Spleen (tissue), 11 donors: ENCODE measurements at regions not wholly inside any gene's neighbourhood (a gene's known extent, or its start where the extent isn't known, plus 50 kb on each side); places are given as distances from the start of the nearest gene placed in this dataset.

Experiments
- DNase-seq: peaks from one replicate; pipeline ENCODE4 v3.0.0-alpha.2; 2020
- H3K27ac ChIP-seq, 8 donors: fragments of 200-600 bp; sonication (generic) in 7 of 8; 1 replicate in 4 of 8; 2 replicates in 4 of 8; pipeline versions ENCODE4 v1.5.0 to v1.8.0; 2016 to 2021; ENCODE audit warnings: inconsistent platforms in 4 of 8, mild to moderate bottlenecking in 4 of 8, moderate library complexity in 1 of 8
- H3K27me3 ChIP-seq, 7 donors: fragments of 200-600 bp; sonication (generic) in 6 of 7; replicated peaks in 1 of 7; 1 replicate in 4 of 7; 2 replicates in 3 of 7; pipeline versions ENCODE4 v1.5.0 to v1.8.0; 2016 to 2021; ENCODE audit warnings: inconsistent platforms in 3 of 7, mild to moderate bottlenecking in 1 of 7
- H3K36me3 ChIP-seq, 6 donors: fragments of 200-600 bp; sonication (generic) in 5 of 6; 1 replicate in 4 of 6; 2 replicates in 2 of 6; pipeline versions ENCODE4 v1.5.0 to v1.8.0; 2016 to 2021; ENCODE audit warnings: inconsistent platforms in 2 of 6
- H3K4me1 ChIP-seq, 6 donors: fragments of 200-600 bp; sonication (generic) in 5 of 6; 1 replicate in 3 of 6; 2 replicates in 3 of 6; pipeline versions ENCODE4 v1.5.0 to v1.8.0; 2016 to 2021; ENCODE audit warnings: inconsistent platforms in 3 of 6
- H3K4me3 ChIP-seq, 8 donors: fragments of 200-600 bp; sonication (generic) in 7 of 8; 1 replicate in 4 of 8; 2 replicates in 4 of 8; pipeline versions ENCODE4 v1.5.0 to v1.8.0; 2016 to 2021; ENCODE audit warnings: inconsistent platforms in 4 of 8, mild to moderate bottlenecking in 4 of 8, moderate library complexity in 2 of 8
- H3K9me3 ChIP-seq, 8 donors: fragments of 200-600 bp; sonication (generic) in 7 of 8; 1 replicate in 4 of 8; 2 replicates in 4 of 8; pipeline versions ENCODE4 v1.5.0 to v1.8.0; 2016 to 2021; ENCODE audit warnings: inconsistent platforms in 4 of 8
- POLR2A ChIP-seq, 3 donors: fragments of 450-650 bp; IDR thresholded peaks; one replicate each; pipeline ENCODE4 v1.5.1; 2017; ENCODE audit warnings: antibody characterized with exemption in 3 of 3, mild to moderate bottlenecking in 1 of 3
- POLR2AphosphoS5 ChIP-seq, 3 donors: sonication (generic); formaldehyde crosslinking; IDR thresholded peaks; one replicate each; pipeline ENCODE4 v1.5.1; 2017; ENCODE audit warnings: antibody characterized with exemption in 3 of 3
- WGBS, 5 donors: extraction: QIAGEN DNeasy Blood & Tissue Kit in 3 of 5; methylation state at CpG; one replicate each; pipeline versions ENCODE4 v1.1.5 to v1.1.7; 2013 to 2018; 5-methylcytosine and 5-hydroxymethylcytosine counted together
- intact Hi-C: fragments of 100-400 bp; cut with DNase I; formaldehyde crosslinking; loops from one replicate; pipeline ENCODE4 v1.15.0; 2023; ENCODE audit warnings: low total_unique reads
- TF ChIP-seq, protein P1 (sequence below), 11 experiments: fragments of 200-600 bp in 7 of 11; fragments of 450-650 bp in 4 of 11; sonication (generic) in 4 of 11; IDR thresholded peaks in 8 of 11; conservative IDR thresholded peaks in 3 of 11; 1 replicate in 7 of 11; 2 replicates in 4 of 11; pipeline versions ENCODE4 v1.4.0 to v1.8.0; 2016 to 2021; ENCODE audit warnings: antibody characterized with exemption in 11 of 11, inconsistent platforms in 4 of 11, mild to moderate bottlenecking in 1 of 11
- donor health status: healthy with polysubstance abuse.
- donor health status: DM: no; HTN: no; CAD: no; lungs with moderate emphysema.
- donor health status: DM: no; HTN: no; CAD: no.
- donor health status: Bipolar disorder and iron deficiency.
- donor health status: healthy.
- donor health status: DM: no; HTN: no; CAD: no.
- donor health status: DM: yes; HTN: yes; CAD: no.

DNA sequence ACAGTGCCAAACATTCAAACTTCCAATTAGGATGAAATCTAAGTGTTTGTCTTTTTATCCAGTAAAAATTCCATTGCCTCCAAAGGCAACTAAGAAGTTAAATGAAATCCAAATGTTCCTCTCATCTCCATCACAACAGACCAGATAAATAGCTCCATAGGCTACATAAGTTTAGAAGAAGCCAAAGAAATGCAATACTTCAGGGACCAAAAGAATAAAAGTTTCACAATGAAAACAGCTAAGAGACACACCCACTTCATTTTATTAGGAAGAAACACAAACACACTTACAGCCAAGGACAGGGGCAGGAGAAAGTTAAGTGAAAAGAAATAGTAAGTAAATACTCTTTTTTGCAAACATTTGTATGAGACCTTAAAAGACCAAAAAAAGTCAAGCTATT is 88.5 kb upstream of the CCDC150 start:
- Histone ChIP-seq H3K9me3 (no peaks in the 10 kb centered on the region), H3K4me3 (no peak overlapping the region), H3K27ac (no peak overlapping the region), H3K27me3 (no peaks in the 10 kb centered on the region), H3K4me1 (no peaks in the 10 kb centered on the region), H3K36me3 (no peaks in the 10 kb centered on the region)
- TF ChIP-seq POLR2A (IDR thresholded peaks at IDR 0.05) (no peak), POLR2AphosphoS5 (IDR thresholded peaks at IDR 0.05) (no peak)
- TF ChIP-seq, protein P1, sequence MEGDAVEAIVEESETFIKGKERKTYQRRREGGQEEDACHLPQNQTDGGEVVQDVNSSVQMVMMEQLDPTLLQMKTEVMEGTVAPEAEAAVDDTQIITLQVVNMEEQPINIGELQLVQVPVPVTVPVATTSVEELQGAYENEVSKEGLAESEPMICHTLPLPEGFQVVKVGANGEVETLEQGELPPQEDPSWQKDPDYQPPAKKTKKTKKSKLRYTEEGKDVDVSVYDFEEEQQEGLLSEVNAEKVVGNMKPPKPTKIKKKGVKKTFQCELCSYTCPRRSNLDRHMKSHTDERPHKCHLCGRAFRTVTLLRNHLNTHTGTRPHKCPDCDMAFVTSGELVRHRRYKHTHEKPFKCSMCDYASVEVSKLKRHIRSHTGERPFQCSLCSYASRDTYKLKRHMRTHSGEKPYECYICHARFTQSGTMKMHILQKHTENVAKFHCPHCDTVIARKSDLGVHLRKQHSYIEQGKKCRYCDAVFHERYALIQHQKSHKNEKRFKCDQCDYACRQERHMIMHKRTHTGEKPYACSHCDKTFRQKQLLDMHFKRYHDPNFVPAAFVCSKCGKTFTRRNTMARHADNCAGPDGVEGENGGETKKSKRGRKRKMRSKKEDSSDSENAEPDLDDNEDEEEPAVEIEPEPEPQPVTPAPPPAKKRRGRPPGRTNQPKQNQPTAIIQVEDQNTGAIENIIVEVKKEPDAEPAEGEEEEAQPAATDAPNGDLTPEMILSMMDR (IDR thresholded peaks at IDR 0.05 in 8 of 11, conservative IDR thresholded peaks at IDR 0.05 in 3 of 11), result no peak
- no peak for DNase-seq
- intact Hi-C loops, result no loop called here

DNA sequence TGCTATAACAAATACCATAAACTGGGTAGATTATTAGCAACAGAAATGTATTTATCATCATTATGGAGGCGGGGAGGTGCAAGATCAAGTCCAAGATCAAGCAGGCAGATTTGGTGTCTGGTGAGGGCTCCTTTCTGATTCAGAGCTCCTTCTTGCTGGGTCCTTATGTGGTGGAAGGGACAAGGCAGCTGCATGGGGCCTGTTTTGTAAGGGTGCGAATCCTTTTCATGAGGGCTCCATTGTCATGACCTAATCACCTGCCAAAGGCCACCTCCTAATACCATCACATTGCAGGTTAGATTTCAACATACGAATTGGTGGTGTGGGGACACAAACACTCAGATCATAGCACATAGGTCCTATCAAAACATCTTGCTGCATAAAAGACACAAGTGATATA is 84.4 kb upstream of the CCDC150 start:
- Histone ChIP-seq H3K36me3 (no peaks in the 10 kb centered on the region), H3K27me3 (no peaks in the 10 kb centered on the region), H3K27ac (no peak overlapping the region), H3K4me1 (no peaks in the 10 kb centered on the region), H3K4me3 (no peak overlapping the region), H3K9me3 (no peaks in the 10 kb centered on the region)
- TF ChIP-seq, protein P1 (IDR thresholded peaks at IDR 0.05 in 8 of 11, conservative IDR thresholded peaks at IDR 0.05 in 3 of 11), result no peak
- TF ChIP-seq POLR2AphosphoS5 (IDR thresholded peaks at IDR 0.05) (no peak), POLR2A (IDR thresholded peaks at IDR 0.05) (no peak)
- no peak for DNase-seq
- 88 to 99% (median 93%) methylated on average over 3 of the region's 3 CpGs for WGBS, 5 donors
- intact Hi-C loops, result no loop called here

DNA sequence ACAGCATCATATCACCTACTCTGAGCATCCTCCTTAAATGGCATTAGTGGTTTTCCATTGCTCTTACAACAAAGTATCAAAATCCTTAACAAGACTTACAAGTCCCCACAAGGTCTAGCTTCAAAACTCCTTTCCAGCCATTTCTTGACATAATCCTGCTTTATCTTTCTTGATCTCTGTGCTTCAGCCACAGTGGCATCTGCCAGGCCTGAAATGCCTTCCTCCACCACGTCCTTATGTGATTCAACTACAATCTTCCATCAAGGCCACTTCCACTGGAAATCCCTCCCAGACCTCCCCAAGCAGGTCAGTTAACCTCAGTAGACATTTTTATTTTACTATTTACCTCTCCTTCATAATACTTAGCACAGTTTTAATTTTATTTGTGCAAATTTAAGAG is 83.8 kb upstream of the CCDC150 start:
- no peaks in the 10 kb centered on the region for H3K4me1 ChIP-seq
- no peak overlapping the region for H3K27ac ChIP-seq
- peaks cover 0 to 3% (median under 1%) of the 10 kb centered on the region in 8 donors for H3K9me3 ChIP-seq
- TF ChIP-seq, protein P1 (IDR thresholded peaks at IDR 0.05 in 8 of 11, conservative IDR thresholded peaks at IDR 0.05 in 3 of 11), result no peak
- TF ChIP-seq POLR2AphosphoS5 (IDR thresholded peaks at IDR 0.05) (no peak), POLR2A (IDR thresholded peaks at IDR 0.05) (no peak)
- no peaks in the 10 kb centered on the region for H3K36me3 ChIP-seq
- no peak for DNase-seq
- no peaks in the 10 kb centered on the region for H3K27me3 ChIP-seq
- intact Hi-C loops, result no loop called here
- WGBS, 5 donors, result 46 to 72% (median 55%) methylated on average over 1 of the region's 1 CpG
- no peak overlapping the region for H3K4me3 ChIP-seq

DNA sequence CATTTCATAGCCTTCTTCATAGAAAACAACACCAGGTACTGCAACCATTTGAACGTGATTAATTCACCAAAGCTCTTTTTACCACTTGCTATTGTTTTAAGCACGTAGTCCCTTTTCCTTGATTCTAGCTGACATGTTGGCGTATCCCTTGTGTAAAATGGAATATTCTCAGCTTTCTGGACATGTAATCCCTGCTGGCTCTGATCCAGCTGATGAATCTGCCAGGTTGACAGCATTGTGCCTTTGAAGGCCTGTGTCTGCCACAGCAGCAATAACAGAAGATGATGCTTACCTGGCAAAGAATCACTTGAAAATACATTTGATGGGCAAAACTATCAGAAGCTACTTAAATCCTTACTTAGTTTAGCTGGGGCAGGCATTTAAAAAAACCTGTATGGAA is 81.0 kb upstream of the CCDC150 start:
- no peak overlapping the region for H3K4me3 ChIP-seq
- no peak overlapping the region for H3K27ac ChIP-seq
- no peaks in the 10 kb centered on the region for H3K36me3 ChIP-seq
- no peak for TF ChIP-seq POLR2AphosphoS5 (IDR thresholded peaks at IDR 0.05)
- TF ChIP-seq POLR2A (IDR thresholded peaks at IDR 0.05), result no peak
- TF ChIP-seq, protein P1 (IDR thresholded peaks at IDR 0.05 in 8 of 11, conservative IDR thresholded peaks at IDR 0.05 in 3 of 11), result no peak
- peaks cover 0 to 14% (median 6%) of the 10 kb centered on the region in 8 donors for H3K9me3 ChIP-seq
- H3K27me3 ChIP-seq, result peaks cover 0 to 9% (median 0%) of the 10 kb centered on the region in 7 donors
- no peak for DNase-seq
- no peaks in the 10 kb centered on the region for H3K4me1 ChIP-seq
- 87 to 91% (median 89%) methylated on average over 3 of the region's 3 CpGs for WGBS, 5 donors
- intact Hi-C loops, result no loop called here
